Lung (tissue), 11 donors: ENCODE measurements at regions not wholly inside any gene's neighbourhood (a gene's known extent, or its start where the extent isn't known, plus 50 kb on each side); places are given as distances from the start of the nearest gene placed in this dataset.

Experiments used
- ATAC-seq: fragments of 200-7000 bp; cut with Tn5 transposase; one replicate; pipeline ENCODE4 v1.9.1; 2020; ENCODE audit warnings: moderate number of reproducible peaks; ENCODE audit not compliant: insufficient read depth, low FRiP score
- DNase-seq, 3 donors: peaks; one replicate each; pipeline ENCODE4 v3.0.0-alpha.2; 2013 to 2017
- H3K27ac ChIP-seq, 2 donors: one replicate each; pipeline ENCODE4 v1.5.1; 2013; ENCODE audit warnings: mild to moderate bottlenecking in 2 of 2, moderate library complexity in 2 of 2, control low read depth in 1 of 2, inconsistent platforms in 1 of 2, low read depth in 1 of 2, low read length in 1 of 2
- H3K27me3 ChIP-seq, 3 donors: one replicate each; pipeline ENCODE4 v1.5.1; 2013; ENCODE audit warnings: low read length in 2 of 3; ENCODE audit not compliant: control insufficient read depth in 3 of 3, insufficient read depth in 3 of 3
- H3K36me3 ChIP-seq, 4 donors: one replicate each; pipeline ENCODE4 v1.5.1; 2013; ENCODE audit warnings: low read length in 4 of 4, mild to moderate bottlenecking in 1 of 4, moderate library complexity in 1 of 4; ENCODE audit not compliant: control insufficient read depth in 4 of 4, insufficient read depth in 4 of 4
- H3K4me1 ChIP-seq, 5 donors: one replicate each; pipeline ENCODE4 v1.5.1; 2013; ENCODE audit warnings: low read length in 5 of 5, mild to moderate bottlenecking in 2 of 5, moderate library complexity in 1 of 5; ENCODE audit not compliant: control insufficient read depth in 5 of 5, insufficient read depth in 5 of 5
- H3K4me3 ChIP-seq: one replicate; pipeline ENCODE4 v1.5.1; 2013; ENCODE audit warnings: mild to moderate bottlenecking, control low read depth, moderate library complexity
- H3K9ac ChIP-seq, 2 donors: one replicate each; pipeline ENCODE4 v1.5.1; 2013; ENCODE audit warnings: low read length in 2 of 2, control low read depth in 1 of 2; ENCODE audit not compliant: insufficient read depth in 1 of 2
- H3K9me3 ChIP-seq, 4 donors: one replicate each; pipeline ENCODE4 v1.5.1; 2013; ENCODE audit warnings: low read length in 3 of 4, mild to moderate bottlenecking in 1 of 4, moderate library complexity in 1 of 4; ENCODE audit not compliant: control insufficient read depth in 4 of 4, insufficient read depth in 3 of 4
- CTCF ChIP-seq: IDR thresholded peaks from 2 replicates; pipeline ENCODE4 v1.5.1; 2012; ENCODE audit warnings: mild to moderate bottlenecking; ENCODE audit errors: control extremely low read depth, extremely low read depth
- WGBS, 2 donors: extraction: QIAGEN DNeasy Blood & Tissue Kit; methylation state at CpG; one replicate each; pipeline ENCODE4 v1.1.7; 2013; 5-methylcytosine and 5-hydroxymethylcytosine counted together
- donor health status: control.
- donor health status: control.
- donor health status: Bipolar disorder and iron deficiency.
- donor health status: healthy.
- donor health status: DM: yes; HTN: yes; CAD: no.

DNA sequence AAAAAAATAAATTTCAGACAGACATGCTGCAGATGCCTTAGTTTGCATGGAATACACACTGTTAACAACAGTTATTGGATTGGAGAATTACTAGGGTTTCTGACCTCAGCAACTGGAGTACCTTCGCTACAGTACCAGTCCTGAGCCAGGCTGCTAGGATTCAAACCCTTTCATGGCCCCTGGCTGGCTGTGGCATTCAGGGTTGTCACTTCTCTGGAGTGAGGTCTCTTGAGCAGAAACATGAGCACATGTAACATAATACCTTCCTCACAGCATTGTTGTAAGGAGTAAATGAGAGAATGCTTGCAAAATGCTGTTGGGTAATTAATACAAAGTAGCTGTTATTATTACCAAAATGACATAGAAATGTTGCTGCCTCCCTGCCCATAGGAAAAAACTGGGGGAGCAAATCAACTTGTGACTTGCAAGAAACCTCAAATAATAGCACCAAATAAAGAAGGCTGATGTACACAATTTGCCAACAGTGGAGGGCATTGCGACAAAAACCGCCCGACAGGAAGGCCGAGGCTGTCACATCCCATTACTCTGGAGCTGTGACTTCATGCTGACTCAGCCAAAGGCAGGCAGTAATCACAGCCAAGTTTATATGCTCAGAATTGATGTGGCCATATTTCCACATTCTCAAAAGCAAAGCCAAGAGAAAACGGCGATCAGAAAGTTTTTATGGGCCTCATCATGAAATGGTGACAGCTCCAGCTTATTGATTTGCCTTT, 100.4 kb downstream of the RFC3 start:
- Histone ChIP-seq H3K27ac (no peak overlapping the region), H3K9ac (no peak overlapping the region), H3K36me3 (no peaks in the 10 kb centered on the region), H3K4me3 (no peak overlapping the region), H3K9me3 (peaks cover 0 to 2% (median 0%) of the 10 kb centered on the region in 4 donors), H3K27me3 (no peaks in the 10 kb centered on the region), H3K4me1 (peaks cover 0 to 11% (median 1%) of the 10 kb centered on the region in 5 donors)
- ATAC-seq (no peak), DNase-seq (peak; percentile 67 to 81 (median 80))
- WGBS, 2 donors = 53 to 61% methylated on average over 7 of the region's 7 CpGs
- TF ChIP-seq CTCF = no peak

GRCh38 chr13:33919120-33919519, 101.2 kb downstream of the RFC3 start:
- TF ChIP-seq CTCF = no peak
- ATAC-seq = no peak
- Histone ChIP-seq H3K4me3 (no peak overlapping the region), H3K9ac (no peak overlapping the region), H3K9me3 (peaks cover 0 to 2% (median 0%) of the 10 kb centered on the region in 4 donors), H3K36me3 (no peaks in the 10 kb centered on the region), H3K27me3 (no peaks in the 10 kb centered on the region), H3K27ac (no peak overlapping the region), H3K4me1 (peaks cover 0 to 11% (median 1%) of the 10 kb centered on the region in 5 donors)
- 97 to 99% methylated on average over 3 of the region's 3 CpGs for WGBS, 2 donors
- DNase-seq = peak in 1 of 3 donors; percentile 31

GRCh38 chr13:33925563-33925962, 107.6 kb downstream of the RFC3 start:
- no peaks in the 10 kb centered on the region for H3K4me1 ChIP-seq
- no peak for TF ChIP-seq CTCF
- 52 to 98% methylated on average over 1 of the region's 1 CpG for WGBS, 2 donors

More at GRCh38 chr13:33925563-33925962, 107.6 kb downstream of the RFC3 start:
- Histone ChIP-seq H3K27ac (no peak overlapping the region), H3K27me3 (no peaks in the 10 kb centered on the region), H3K9ac (no peak overlapping the region), H3K9me3 (no peaks in the 10 kb centered on the region), H3K4me3 (no peak overlapping the region), H3K36me3 (no peaks in the 10 kb centered on the region)
- no peak for ATAC-seq
- DNase-seq = no peak
